ENCODE measurements at regions not wholly inside any gene's neighbourhood (a gene's known extent, or its start where the extent isn't known, plus 50 kb on each side); places are given as distances from the start of the nearest gene placed in this dataset.
"Not testable (repeated sequence)": the region's sequence is repeated elsewhere in the genome, so short reads cannot be mapped to it uniquely, and the experiment has no call there.

GRCh38 chr5:10125116-10125515 is 124.6 kb downstream of the ATPSCKMT start:
- no peak for DNase-seq

- no peak for DNase-seq
Observed at GRCh38 chr5:10124287-10124686, 125.4 kb downstream of the ATPSCKMT start.

DNA sequence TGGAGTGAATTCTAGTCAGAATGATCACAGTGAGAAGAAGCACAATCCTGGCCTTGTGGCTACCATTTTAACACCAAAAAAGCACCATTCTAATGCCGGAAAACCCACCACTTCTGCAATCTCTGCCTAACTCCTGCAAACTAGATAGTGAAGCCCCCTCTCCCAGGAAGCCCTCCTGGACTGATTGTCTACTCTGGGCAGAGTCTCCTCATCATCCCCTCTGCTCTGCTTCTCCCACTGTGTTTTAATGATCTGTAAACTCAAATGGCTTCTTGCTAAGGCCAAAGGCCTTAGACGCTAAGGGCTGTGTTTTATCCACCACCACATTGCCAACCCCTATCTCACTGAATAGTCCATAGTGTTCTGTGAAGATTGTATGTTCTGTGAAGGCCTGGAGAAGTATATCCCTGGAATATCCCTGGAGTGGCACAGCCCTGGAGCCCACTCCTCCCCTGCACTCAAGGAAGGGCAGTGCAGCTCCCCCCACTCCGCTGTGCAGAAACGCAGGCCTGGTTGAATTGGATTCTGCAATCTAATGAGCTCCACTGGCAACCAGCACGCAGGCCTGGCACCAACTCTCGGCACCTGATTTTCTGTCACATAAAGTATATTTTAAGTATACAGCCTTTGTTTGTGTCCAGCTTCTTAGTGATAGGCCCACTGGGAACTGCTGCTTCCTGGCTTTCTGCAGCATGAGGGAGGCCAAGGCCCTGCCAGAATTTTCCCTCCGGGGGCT is 126.3 kb downstream of the ATPSCKMT start:
- DNase-seq, result no peak

- no peak for DNase-seq
Observed at GRCh38 chr5:10122076-10122726, 127.5 kb downstream of the ATPSCKMT start.

- DNase-seq, result no peak
Observed at GRCh38 chr5:10120934-10121333, 128.8 kb downstream of the ATPSCKMT start.

DNA sequence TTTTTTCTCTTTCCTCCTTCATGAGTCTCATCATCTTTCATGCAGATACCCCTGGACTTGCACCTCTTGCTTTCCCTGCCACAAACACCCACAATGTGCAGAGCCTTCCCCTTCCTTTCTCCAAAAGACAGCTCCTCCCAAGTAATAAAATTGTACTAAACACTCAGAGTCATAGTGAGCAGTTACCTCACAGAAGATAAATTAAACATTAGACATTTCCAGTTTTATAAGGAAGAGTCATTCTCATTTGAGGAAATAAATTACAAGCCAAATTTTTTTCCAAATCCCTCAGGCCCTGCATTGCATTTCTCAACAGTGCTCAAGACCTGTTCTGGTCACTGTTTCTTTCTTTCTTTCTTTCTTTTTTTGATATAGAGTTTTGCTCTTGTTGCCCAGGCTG is 131.5 kb downstream of the ATPSCKMT start:
- no peak for DNase-seq

- no peak for DNase-seq
Observed at GRCh38 chr5:10116594-10116993, 133.1 kb downstream of the ATPSCKMT start.

- no peak for DNase-seq
Observed at GRCh38 chr5:10115669-10116068, 134.0 kb downstream of the ATPSCKMT start.

GRCh38 chr5:10111571-10111970 is 138.1 kb downstream of the ATPSCKMT start:
- no peak for DNase-seq

DNA sequence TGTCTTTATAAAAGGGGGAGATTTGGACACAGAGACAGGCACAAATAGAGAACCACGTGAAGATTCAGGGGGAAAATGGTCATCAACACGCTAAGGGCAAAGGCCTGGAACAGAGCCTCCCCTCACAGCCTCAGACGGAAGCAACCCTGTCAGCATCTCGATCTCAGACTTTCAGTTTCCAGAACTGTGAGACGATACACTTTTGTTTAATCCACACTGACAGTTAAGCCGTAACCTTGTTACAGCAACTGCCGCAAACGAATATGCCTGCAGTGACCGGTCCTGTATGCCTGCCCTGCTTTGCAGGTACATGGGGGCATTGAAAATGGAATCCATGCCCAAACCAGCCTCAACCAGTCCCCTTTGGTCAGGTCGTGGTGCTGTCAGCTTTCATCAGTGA is 139.5 kb downstream of the ATPSCKMT start:
- DNase-seq, result no peak

GRCh38 chr5:10109299-10109698 is 140.4 kb downstream of the ATPSCKMT start:
- DNase-seq, result no peak

GRCh38 chr5:10106806-10107205 is 142.9 kb downstream of the ATPSCKMT start:
- no peak for DNase-seq

DNA sequence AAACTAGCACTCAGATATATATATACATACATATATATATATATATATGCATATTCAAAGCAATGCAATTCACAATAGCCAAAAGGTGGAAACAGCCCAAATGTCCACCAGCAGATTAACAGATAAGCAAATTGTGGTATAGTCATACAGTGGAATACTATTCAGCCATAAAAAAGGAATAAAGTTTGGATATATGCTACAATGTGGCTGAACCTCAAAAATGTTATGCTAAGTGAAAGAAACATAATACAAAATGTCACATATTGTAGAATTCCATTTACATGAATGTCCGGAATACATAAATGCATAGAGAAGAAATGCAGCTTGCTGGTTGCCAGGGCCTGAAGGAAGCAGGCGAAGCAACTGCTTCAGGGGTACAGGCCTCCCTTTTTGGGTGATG is 143.4 kb downstream of the ATPSCKMT start:
- no peak for DNase-seq

GRCh38 chr5:10102706-10103497 is 146.8 kb downstream of the ATPSCKMT start:
- DNase-seq, result no peak

DNA sequence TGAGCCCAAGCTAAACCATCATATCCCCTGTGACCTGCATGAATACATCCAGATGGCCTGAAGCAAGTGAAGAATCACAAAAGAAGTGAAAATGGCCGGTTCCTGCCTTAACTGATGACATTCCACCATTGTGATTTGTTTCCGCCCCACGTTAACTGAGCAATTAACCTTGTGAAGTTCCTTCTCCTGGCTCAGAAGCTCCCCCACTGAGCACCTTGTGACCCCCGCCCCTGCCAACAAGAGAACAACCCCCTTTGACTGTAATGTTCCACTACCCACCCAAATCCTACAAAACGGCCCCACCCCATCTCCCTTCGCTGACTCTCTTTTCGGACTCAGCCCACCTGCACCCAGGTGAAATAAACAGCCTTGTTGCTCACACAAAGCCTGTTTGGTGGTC is 147.5 kb downstream of the ATPSCKMT start:
- not testable (repeated sequence) for DNase-seq

DNA sequence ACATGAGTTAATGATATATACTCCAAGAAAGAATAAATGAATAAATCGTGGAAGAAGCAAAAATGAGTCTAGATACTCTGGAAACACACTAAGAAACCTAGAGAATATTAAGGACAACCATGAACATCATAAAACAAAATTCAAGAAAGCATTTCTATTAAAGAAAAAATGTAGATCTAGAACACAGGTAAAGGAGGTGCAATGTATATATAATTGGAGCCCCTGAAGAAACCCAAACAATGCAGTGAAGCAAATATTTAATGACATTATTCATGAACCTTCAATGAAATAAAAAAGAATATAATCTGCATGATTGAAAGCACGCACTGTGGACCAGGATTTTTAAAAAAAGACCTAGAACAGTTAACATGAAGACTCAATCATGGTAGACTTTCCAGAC is 150.1 kb downstream of the ATPSCKMT start:
- no peak for DNase-seq

DNA sequence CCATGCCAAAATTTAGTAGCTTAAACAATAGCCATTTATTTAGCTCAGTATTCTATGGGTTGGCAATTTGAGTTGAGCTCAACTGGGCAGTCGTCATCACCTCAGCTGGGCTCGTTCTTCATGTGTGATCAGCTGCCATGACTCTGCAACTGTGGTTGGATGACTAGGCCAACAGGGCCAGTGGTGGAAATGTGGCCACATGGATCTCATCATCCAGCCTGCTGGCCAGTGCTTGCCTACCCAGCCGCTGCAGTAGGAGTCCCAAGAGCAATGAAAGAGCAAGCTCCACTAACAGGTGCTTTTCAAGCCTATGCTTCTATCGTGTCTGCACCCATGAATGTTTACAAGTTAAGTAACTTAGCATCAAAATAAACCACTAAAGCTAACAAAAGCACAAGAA is 158.0 kb downstream of the ATPSCKMT start:
- DNase-seq, result no peak

- DNase-seq, result no peak
Observed at GRCh38 chr5:10090074-10090473, 159.6 kb downstream of the ATPSCKMT start.

- no peak for DNase-seq
Observed at GRCh38 chr5:10085185-10085584, 164.5 kb downstream of the ATPSCKMT start.

DNA sequence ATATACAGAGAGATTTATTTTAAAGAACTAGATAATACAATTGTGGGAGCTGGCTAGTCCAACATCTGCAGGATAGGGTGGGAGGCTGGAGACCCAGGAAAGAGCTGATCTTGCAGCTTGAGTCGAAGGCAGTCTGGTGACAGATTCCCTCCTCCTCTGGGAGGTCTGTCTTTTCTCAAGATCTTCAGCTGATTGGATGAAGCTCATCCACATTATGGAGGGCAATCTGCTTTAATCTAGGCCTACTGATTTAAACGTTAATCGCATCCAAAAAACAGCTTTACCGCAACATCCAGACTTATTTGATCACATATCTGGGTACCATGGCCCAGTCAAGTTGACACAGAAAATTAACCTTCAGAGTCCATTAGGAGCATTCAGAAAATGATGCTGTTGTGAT is 168.1 kb downstream of the ATPSCKMT start:
- no peak for DNase-seq

DNA sequence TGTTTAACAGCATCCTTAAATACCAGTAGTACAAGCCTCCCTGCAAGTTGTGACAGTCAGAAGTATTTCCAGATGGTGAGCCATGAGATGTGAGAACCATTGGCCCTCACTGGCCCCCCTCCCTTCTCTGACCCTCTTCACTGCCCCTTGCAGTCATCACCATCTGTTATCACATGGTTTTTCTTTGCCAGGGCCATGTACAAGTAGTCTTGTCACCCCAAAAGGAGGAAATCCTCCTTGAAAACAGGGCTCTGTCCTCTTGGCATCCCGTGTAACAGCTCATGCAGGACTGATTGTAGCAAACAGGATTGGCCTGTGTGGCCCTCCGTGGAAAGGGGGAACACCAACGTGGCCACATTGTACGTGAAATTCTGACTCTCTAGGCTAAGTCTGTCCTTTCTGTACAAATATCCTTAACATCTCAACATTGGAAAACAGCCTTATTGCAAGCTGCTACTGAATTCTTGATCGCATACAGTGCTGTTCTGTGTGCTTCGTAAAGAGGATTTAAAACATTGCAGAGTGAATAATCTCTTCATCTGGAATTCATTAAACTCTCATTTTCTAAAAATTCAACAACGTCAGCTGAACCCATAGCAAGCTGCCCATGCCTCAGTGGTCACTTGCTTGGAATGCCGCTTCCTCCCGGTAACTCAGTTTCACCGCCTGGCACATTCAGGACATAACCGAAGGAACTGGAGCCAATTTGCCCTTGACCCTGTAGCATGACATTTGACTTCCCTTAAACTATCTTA is 171.7 kb downstream of the ATPSCKMT start:
- no peak for DNase-seq

DNA sequence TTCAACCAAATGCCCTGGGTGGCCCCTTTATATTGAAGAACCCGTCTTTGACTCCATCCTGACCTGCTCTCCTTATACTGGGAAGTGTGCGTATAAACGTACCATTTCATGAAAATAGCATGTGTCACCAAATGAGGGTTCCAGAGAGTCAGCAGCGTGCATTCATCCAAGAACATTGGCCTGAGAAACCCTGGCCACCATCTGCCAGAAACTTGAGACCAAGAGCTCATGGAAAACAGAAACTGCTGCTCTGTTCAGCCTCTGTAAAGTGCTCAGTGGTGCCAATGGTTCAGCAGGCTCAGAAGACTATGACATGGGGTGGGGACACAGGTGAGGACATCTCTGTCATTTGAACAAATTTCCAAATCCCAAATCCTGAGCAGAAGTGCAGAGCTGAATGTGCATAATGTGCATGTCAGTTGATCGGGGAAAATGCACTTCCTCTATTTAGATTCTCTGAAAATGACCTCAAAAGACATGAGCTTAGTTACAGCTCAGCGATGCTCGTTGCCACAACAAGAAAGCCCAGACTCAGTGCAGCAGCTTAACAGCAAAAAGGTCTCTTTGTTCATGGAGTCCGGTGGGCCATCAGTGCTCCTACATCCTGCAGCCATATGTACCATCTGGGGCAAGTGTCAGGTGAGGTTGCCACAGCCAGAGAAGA is 176.1 kb downstream of the ATPSCKMT start:
- DNase-seq, result no peak

All from GOT3 (cell line).